ENCODE measurements at regions not wholly inside any gene's neighbourhood (a gene's known extent, or its start where the extent isn't known, plus 50 kb on each side); places are given as distances from the start of the nearest gene placed in this dataset.

DNA sequence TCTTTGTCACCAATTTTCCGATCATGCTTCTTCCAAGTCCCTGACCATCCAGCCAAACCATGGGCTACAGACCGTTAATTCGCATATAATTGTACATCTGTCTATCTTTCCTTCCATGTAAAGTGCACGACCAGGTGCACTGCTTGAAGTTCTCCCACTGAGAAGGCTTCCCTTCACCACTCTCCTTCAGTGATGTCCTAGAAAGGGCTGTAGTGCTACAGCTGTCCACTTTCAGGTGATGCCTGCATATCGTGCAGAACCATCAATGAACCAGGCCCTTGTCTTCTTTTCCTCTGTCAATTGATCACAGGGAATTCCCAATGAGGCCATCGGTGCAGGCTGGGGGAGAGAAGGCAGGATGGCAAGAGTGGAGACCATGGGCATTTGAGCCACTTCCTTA is 148.9 kb downstream of the TMEM182 start:
- Histone ChIP-seq H3K9me2 (ENCODE audit: insufficient read depth) (no peaks in the 10 kb centered on the region), H4K20me1 (ENCODE audit: insufficient read depth) (no peaks in the 10 kb centered on the region), H3K4me3 (replicated peaks in 1 of 2; ENCODE audit: low read depth in 1 of 2, low read length in 2 of 2) (no peak overlapping the region), H3K27ac (ENCODE audit: low read depth, low read length) (no peak overlapping the region), H3K27me3 (ENCODE audit: insufficient read depth, low read length) (no peaks in the 10 kb centered on the region; the same call in 1 of the 2 replicates), H3K9me3 (ENCODE audit: control insufficient read depth in 1 of 2, insufficient read depth in 1 of 2, low read depth in 1 of 2, low read length in 2 of 2) (no peaks in the 10 kb centered on the region), H2AFZ (ENCODE audit: low read depth, low read length, poor library complexity, severe bottlenecking) (no peak overlapping the region), H3K4me2 (ENCODE audit: low read length) (no peak overlapping the region), H3K36me3 (ENCODE audit: control insufficient read depth in 1 of 2, insufficient read depth in 2 of 2, low read length in 2 of 2) (no peaks in the 10 kb centered on the region), H3K79me2 (ENCODE audit: insufficient read depth, low read length) (no peaks in the 10 kb centered on the region), H3K9ac (ENCODE audit: low read length) (no peak overlapping the region), H3K4me1 (ENCODE audit: control insufficient read depth in 1 of 2, insufficient read depth in 2 of 2, low read length in 2 of 2) (no peaks in the 10 kb centered on the region)
- ChIA-PET RAD21 (ENCODE audit: low non-redundant PET in 1 of 2, low total read pairs in 2 of 2, uncharacterized antibody in 2 of 2, unreplicated experiment in 2 of 2) (no interaction called here), CTCF (no interaction called here), POLR2A (no interaction called here)
- BruUV-seq (replicated peaks) = no TSS peak
- TF ChIP-seq, protein P1, sequence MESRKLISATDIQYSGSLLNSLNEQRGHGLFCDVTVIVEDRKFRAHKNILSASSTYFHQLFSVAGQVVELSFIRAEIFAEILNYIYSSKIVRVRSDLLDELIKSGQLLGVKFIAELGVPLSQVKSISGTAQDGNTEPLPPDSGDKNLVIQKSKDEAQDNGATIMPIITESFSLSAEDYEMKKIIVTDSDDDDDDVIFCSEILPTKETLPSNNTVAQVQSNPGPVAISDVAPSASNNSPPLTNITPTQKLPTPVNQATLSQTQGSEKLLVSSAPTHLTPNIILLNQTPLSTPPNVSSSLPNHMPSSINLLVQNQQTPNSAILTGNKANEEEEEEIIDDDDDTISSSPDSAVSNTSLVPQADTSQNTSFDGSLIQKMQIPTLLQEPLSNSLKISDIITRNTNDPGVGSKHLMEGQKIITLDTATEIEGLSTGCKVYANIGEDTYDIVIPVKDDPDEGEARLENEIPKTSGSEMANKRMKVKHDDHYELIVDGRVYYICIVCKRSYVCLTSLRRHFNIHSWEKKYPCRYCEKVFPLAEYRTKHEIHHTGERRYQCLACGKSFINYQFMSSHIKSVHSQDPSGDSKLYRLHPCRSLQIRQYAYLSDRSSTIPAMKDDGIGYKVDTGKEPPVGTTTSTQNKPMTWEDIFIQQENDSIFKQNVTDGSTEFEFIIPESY (IDR thresholded peaks at IDR 0.05; ENCODE audit: extremely low read depth, insufficient replicate concordance, low read length) = no peak
- TF ChIP-seq EZH2 (IDR thresholded peaks at IDR 0.05) (no peak), SIN3A (IDR thresholded peaks at IDR 0.05; ENCODE audit: low read depth) (no peak), FOSL1 (IDR thresholded peaks at IDR 0.05; ENCODE audit: low read depth) (no peak), CEBPB (IDR thresholded peaks at IDR 0.05; ENCODE audit: low read depth) (no peak)
- TF ChIP-seq, protein P2, sequence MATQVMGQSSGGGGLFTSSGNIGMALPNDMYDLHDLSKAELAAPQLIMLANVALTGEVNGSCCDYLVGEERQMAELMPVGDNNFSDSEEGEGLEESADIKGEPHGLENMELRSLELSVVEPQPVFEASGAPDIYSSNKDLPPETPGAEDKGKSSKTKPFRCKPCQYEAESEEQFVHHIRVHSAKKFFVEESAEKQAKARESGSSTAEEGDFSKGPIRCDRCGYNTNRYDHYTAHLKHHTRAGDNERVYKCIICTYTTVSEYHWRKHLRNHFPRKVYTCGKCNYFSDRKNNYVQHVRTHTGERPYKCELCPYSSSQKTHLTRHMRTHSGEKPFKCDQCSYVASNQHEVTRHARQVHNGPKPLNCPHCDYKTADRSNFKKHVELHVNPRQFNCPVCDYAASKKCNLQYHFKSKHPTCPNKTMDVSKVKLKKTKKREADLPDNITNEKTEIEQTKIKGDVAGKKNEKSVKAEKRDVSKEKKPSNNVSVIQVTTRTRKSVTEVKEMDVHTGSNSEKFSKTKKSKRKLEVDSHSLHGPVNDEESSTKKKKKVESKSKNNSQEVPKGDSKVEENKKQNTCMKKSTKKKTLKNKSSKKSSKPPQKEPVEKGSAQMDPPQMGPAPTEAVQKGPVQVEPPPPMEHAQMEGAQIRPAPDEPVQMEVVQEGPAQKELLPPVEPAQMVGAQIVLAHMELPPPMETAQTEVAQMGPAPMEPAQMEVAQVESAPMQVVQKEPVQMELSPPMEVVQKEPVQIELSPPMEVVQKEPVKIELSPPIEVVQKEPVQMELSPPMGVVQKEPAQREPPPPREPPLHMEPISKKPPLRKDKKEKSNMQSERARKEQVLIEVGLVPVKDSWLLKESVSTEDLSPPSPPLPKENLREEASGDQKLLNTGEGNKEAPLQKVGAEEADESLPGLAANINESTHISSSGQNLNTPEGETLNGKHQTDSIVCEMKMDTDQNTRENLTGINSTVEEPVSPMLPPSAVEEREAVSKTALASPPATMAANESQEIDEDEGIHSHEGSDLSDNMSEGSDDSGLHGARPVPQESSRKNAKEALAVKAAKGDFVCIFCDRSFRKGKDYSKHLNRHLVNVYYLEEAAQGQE (IDR thresholded peaks at IDR 0.05; ENCODE audit: low read depth) = no peak
- ATAC-seq (no peak), DNase-seq (ENCODE audit: low read depth, low spot score) (no peak)
- intact Hi-C loops (cut with micrococcal nuclease) = no loop called here

All from HCT116 (cell line).